WTC11 (cell line): ENCODE measurements at regions not wholly inside any gene's neighbourhood (a gene's known extent, or its start where the extent isn't known, plus 50 kb on each side); places are given as distances from the start of the nearest gene placed in this dataset.

Experiments used
- ATAC-seq: fragments of 200-7000 bp; cut with Tn5 transposase; 2 replicates; pipeline ENCODE4 v1.10.0; 2021; ENCODE audit warnings: mild to moderate bottlenecking, moderate library complexity
- CTCF ChIA-PET: fragments of 300-600 bp; sonication (Branson Sonifier 250); formaldehyde crosslinking; loops from one replicate; lab custom pipeline; 2021; ENCODE audit warnings: antibody characterized with exemption; lab: Charles Lee
- POLR2A ChIA-PET: fragments of 350-600 bp; sonication (Branson Sonifier 250); formaldehyde crosslinking; loops from one replicate; lab custom pipeline; 2021; ENCODE audit warnings: antibody characterized with exemption; lab: Charles Lee
- DNase-seq: peaks from one replicate; pipeline ENCODE4 v3.0.0; 2021; ENCODE audit warnings: low spot score
- H3K27ac Mint-ChIP-seq: 2 replicates; pipeline ENCODE4 v1.8.0; 2021; ENCODE audit warnings: mixed read lengths
- H3K27me3 Mint-ChIP-seq: 2 replicates; pipeline ENCODE4 v1.8.0; 2021; ENCODE audit warnings: low read depth, mild to moderate bottlenecking, moderate library complexity, mixed read lengths
- H3K36me3 Mint-ChIP-seq: 2 replicates; pipeline ENCODE4 v1.8.0; 2021; ENCODE audit warnings: mixed read lengths
- H3K4me1 Mint-ChIP-seq: 2 replicates; pipeline ENCODE4 v1.8.0; 2022; ENCODE audit warnings: mixed read lengths
- H3K4me3 Mint-ChIP-seq: 2 replicates; pipeline ENCODE4 v1.8.0; 2021; ENCODE audit warnings: mild to moderate bottlenecking, moderate library complexity, mixed read lengths
- H3K9me3 Mint-ChIP-seq: 2 replicates; pipeline ENCODE4 v1.8.0; 2021; ENCODE audit warnings: mixed read lengths
- ATF1 ChIP-seq: sonication (generic); formaldehyde crosslinking; IDR thresholded peaks from 2 replicates; pipeline ENCODE4 v1.8.1; 2023; ENCODE audit warnings: mild to moderate bottlenecking, moderate library complexity, missing genetic modification reagents
- CREB1 ChIP-seq: sonication (generic); formaldehyde crosslinking; IDR thresholded peaks from 2 replicates; pipeline ENCODE4 v1.8.0; 2023; ENCODE audit warnings: mild to moderate bottlenecking, missing genetic modification reagents
- FOXK1 ChIP-seq: sonication (generic); formaldehyde crosslinking; IDR thresholded peaks from 2 replicates; pipeline ENCODE4 v1.8.0; 2022; ENCODE audit warnings: mild to moderate bottlenecking, moderate library complexity, missing genetic modification reagents
- FOXP1 ChIP-seq: sonication (generic); formaldehyde crosslinking; IDR thresholded peaks from 2 replicates; pipeline ENCODE4 v1.8.0; 2022; ENCODE audit warnings: missing genetic modification reagents, mild to moderate bottlenecking, moderate library complexity, borderline replicate concordance
- GABPB1 ChIP-seq: sonication (generic); formaldehyde crosslinking; IDR thresholded peaks from 2 replicates; pipeline ENCODE4 v1.8.1; 2023; ENCODE audit warnings: mild to moderate bottlenecking, missing genetic modification reagents
- IRF2 ChIP-seq: sonication (generic); formaldehyde crosslinking; IDR thresholded peaks from 2 replicates; pipeline ENCODE4 v1.8.0; 2022; ENCODE audit warnings: low read depth, missing genetic modification reagents, borderline replicate concordance
- JAZF1 ChIP-seq: fragments of 250-450 bp; sonication (Bioruptor Pico); IDR thresholded peaks from 2 replicates; pipeline ENCODE4 v1.9.0; 2021; ENCODE audit warnings: moderate library complexity, mild to moderate bottlenecking, inconsistent platforms
- NR3C1 ChIP-seq: sonication (generic); formaldehyde crosslinking; conservative IDR thresholded peaks from 2 replicates; pipeline ENCODE4 v1.8.1; 2023; ENCODE audit warnings: low read depth, mild to moderate bottlenecking, missing genetic modification reagents
- OVOL2 ChIP-seq: fragments of 250-450 bp; sonication (Bioruptor Pico); IDR thresholded peaks from 2 replicates; pipeline ENCODE4 v1.9.0; 2021; ENCODE audit warnings: mild to moderate bottlenecking, borderline replicate concordance
- RELA ChIP-seq: sonication (generic); formaldehyde crosslinking; IDR thresholded peaks from 2 replicates; pipeline ENCODE4 v1.8.1; 2022; ENCODE audit warnings: missing genetic modification reagents, mild to moderate bottlenecking, borderline replicate concordance
- SMAD4 ChIP-seq: sonication (generic); formaldehyde crosslinking; IDR thresholded peaks from 2 replicates; pipeline ENCODE4 v1.8.0; 2022; ENCODE audit warnings: mild to moderate bottlenecking, missing genetic modification reagents
- TEAD1 ChIP-seq: sonication (generic); formaldehyde crosslinking; IDR thresholded peaks from 2 replicates; pipeline ENCODE4 v1.8.0; 2022; ENCODE audit warnings: mild to moderate bottlenecking, missing genetic modification reagents
- ZNF138 ChIP-seq: sonication (generic); formaldehyde crosslinking; conservative IDR thresholded peaks from 2 replicates; pipeline ENCODE4 v1.8.1; 2022; ENCODE audit warnings: mild to moderate bottlenecking, moderate library complexity, missing genetic modification reagents
- TF ChIP-seq, protein P1 (sequence below): sonication (generic); formaldehyde crosslinking; IDR thresholded peaks from 2 replicates; pipeline ENCODE4 v1.8.1; 2023; ENCODE audit warnings: mild to moderate bottlenecking, missing genetic modification reagents, moderate library complexity
- TF ChIP-seq, protein P2 (sequence below): sonication (generic); formaldehyde crosslinking; IDR thresholded peaks from 2 replicates; pipeline ENCODE4 v1.8.0; 2022; ENCODE audit warnings: missing genetic modification reagents
- TF ChIP-seq, protein P3 (sequence below): sonication (generic); formaldehyde crosslinking; IDR thresholded peaks from 2 replicates; pipeline ENCODE4 v1.8.1; 2023; ENCODE audit warnings: mild to moderate bottlenecking, missing genetic modification reagents
- TF ChIP-seq, protein P4 (sequence below): fragments of 250-450 bp; sonication (Bioruptor Pico); IDR thresholded peaks from 2 replicates; pipeline ENCODE4 v2.1.2; 2022; ENCODE audit warnings: mild to moderate bottlenecking, moderate library complexity
- TF ChIP-seq, protein P5 (sequence below): sonication (generic); formaldehyde crosslinking; IDR thresholded peaks from 2 replicates; pipeline ENCODE4 v1.8.1; 2022; ENCODE audit warnings: mild to moderate bottlenecking, moderate library complexity, missing genetic modification reagents

DNA sequence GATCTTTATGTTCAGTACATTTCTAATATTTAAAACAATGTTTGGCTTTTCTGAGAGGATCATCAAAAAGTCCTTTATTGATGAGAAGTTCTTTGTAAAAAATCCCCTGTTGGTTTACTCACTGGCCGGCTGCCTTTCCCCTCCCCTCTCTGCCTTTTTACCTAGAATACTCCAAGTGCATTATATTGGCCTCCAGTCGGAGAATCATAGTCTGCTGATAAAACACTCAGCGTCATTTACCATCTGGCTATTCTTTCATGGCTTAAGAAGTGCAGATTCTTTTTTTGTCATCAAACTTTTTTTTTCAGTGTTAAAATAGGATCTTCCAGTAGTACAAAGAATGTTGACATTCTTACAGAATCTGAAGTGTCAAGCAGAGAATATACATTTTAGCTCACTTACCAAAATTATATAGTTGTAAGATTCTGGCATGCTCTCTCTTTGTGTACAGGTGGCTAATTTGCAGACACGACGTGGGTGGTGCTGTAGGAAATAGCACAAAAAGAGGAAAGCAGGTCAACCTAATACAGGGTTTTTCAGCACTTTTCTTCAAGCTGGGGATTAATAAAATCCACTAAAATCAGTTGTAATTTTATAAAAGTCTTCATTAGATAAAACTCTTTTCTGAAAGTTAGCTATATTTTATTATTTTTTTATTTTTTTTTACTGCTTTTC lies 731.8 kb downstream of the KCTD8 start:
- Mint-ChIP-seq H3K27me3 (no peaks in the 10 kb centered on the region), H3K4me3 (no peak overlapping the region), H3K4me1 (no peaks in the 10 kb centered on the region), H3K9me3 (peaks cover 11% of the 10 kb centered on the region; the same call in 1 of the 2 replicates), H3K36me3 (no peaks in the 10 kb centered on the region), H3K27ac (no peak overlapping the region)
- ChIA-PET CTCF (no interaction called here), POLR2A (interaction anchor here (0.6 kb wide), 1 partner anchor 275 kb away, joined by 3 read pairs; no protein-coding TSS in a partner anchor)
- ATAC-seq (no peak), DNase-seq (no peak)
- TF ChIP-seq RELA (no peak), TEAD1 (CRISPR knock-in tag) (no peak), SMAD4 (CRISPR knock-in tag) (no peak), CREB1 (no peak), IRF2 (CRISPR knock-in tag) (no peak), ZNF138 (no peak), JAZF1 (no peak), ATF1 (CRISPR knock-in tag) (no peak), FOXK1 (CRISPR knock-in tag) (no peak), GABPB1 (CRISPR knock-in tag) (no peak)
- TF ChIP-seq, protein P1, sequence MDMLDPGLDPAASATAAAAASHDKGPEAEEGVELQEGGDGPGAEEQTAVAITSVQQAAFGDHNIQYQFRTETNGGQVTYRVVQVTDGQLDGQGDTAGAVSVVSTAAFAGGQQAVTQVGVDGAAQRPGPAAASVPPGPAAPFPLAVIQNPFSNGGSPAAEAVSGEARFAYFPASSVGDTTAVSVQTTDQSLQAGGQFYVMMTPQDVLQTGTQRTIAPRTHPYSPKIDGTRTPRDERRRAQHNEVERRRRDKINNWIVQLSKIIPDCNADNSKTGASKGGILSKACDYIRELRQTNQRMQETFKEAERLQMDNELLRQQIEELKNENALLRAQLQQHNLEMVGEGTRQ (CRISPR knock-in tag), result no peak
- TF ChIP-seq, protein P2, sequence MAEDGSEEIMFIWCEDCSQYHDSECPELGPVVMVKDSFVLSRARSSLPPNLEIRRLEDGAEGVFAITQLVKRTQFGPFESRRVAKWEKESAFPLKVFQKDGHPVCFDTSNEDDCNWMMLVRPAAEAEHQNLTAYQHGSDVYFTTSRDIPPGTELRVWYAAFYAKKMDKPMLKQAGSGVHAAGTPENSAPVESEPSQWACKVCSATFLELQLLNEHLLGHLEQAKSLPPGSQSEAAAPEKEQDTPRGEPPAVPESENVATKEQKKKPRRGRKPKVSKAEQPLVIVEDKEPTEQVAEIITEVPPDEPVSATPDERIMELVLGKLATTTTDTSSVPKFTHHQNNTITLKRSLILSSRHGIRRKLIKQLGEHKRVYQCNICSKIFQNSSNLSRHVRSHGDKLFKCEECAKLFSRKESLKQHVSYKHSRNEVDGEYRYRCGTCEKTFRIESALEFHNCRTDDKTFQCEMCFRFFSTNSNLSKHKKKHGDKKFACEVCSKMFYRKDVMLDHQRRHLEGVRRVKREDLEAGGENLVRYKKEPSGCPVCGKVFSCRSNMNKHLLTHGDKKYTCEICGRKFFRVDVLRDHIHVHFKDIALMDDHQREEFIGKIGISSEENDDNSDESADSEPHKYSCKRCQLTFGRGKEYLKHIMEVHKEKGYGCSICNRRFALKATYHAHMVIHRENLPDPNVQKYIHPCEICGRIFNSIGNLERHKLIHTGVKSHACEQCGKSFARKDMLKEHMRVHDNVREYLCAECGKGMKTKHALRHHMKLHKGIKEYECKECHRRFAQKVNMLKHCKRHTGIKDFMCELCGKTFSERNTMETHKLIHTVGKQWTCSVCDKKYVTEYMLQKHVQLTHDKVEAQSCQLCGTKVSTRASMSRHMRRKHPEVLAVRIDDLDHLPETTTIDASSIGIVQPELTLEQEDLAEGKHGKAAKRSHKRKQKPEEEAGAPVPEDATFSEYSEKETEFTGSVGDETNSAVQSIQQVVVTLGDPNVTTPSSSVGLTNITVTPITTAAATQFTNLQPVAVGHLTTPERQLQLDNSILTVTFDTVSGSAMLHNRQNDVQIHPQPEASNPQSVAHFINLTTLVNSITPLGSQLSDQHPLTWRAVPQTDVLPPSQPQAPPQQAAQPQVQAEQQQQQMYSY, result no peak
- TF ChIP-seq, protein P3, sequence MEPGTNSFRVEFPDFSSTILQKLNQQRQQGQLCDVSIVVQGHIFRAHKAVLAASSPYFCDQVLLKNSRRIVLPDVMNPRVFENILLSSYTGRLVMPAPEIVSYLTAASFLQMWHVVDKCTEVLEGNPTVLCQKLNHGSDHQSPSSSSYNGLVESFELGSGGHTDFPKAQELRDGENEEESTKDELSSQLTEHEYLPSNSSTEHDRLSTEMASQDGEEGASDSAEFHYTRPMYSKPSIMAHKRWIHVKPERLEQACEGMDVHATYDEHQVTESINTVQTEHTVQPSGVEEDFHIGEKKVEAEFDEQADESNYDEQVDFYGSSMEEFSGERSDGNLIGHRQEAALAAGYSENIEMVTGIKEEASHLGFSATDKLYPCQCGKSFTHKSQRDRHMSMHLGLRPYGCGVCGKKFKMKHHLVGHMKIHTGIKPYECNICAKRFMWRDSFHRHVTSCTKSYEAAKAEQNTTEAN (CRISPR knock-in tag), result no peak

DNA sequence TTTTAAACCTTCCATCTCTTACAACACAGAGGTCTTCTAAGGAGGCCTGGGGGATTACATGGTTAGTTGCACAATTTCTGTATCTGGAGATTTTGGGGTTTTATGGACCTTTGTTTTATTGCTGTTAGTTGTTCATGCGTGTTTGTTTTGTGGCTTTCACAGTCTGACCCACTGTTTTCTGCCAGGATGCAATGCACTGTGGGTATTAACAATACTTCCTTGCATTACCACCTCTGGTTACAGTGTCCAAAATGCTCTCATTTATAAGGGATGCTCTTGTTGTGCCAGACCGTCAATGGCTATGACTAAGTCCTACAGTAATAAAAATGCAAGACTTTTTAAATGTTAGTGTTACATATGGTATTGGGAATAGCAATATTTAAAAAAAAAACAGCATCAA lies 730.2 kb downstream of the KCTD8 start:
- ChIA-PET POLR2A (no interaction called here), CTCF (no interaction called here)
- DNase-seq (no peak), ATAC-seq (no peak)
- Mint-ChIP-seq H3K36me3 (no peaks in the 10 kb centered on the region; the same call in 1 of the 2 replicates), H3K4me3 (no peak overlapping the region), H3K27ac (no peak overlapping the region), H3K9me3 (peaks cover 14% of the 10 kb centered on the region; the same call in 1 of the 2 replicates), H3K4me1 (no peaks in the 10 kb centered on the region), H3K27me3 (no peaks in the 10 kb centered on the region)
- TF ChIP-seq, protein P2, result no peak
- TF ChIP-seq NR3C1 (CRISPR knock-in tag) (no peak), TEAD1 (CRISPR knock-in tag) (no peak), FOXP1 (no peak), OVOL2 (no peak)
- TF ChIP-seq, protein P4, sequence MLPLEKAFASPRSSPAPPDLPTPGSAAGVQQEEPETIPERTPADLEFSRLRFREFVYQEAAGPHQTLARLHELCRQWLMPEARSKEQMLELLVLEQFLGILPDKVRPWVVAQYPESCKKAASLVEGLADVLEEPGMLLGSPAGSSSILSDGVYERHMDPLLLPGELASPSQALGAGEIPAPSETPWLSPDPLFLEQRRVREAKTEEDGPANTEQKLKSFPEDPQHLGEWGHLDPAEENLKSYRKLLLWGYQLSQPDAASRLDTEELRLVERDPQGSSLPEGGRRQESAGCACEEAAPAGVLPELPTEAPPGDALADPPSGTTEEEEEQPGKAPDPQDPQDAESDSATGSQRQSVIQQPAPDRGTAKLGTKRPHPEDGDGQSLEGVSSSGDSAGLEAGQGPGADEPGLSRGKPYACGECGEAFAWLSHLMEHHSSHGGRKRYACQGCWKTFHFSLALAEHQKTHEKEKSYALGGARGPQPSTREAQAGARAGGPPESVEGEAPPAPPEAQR (CRISPR knock-in tag), result no peak
- TF ChIP-seq, protein P5, sequence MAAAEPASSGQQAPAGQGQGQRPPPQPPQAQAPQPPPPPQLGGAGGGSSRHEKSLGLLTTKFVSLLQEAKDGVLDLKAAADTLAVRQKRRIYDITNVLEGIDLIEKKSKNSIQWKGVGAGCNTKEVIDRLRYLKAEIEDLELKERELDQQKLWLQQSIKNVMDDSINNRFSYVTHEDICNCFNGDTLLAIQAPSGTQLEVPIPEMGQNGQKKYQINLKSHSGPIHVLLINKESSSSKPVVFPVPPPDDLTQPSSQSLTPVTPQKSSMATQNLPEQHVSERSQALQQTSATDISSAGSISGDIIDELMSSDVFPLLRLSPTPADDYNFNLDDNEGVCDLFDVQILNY, result no peak
